ENCODE measurements at regions not wholly inside any gene's neighbourhood (a gene's known extent, or its start where the extent isn't known, plus 50 kb on each side); places are given as distances from the start of the nearest gene placed in this dataset.
"Not testable (repeated sequence)": the region's sequence is repeated elsewhere in the genome, so short reads cannot be mapped to it uniquely, and the experiment has no call there.

GRCh38 chr7:94307399-94308048 is 87.2 kb upstream of the COL1A2 start:
- ATAC-seq (ENCODE audit: low FRiP score) (no peak), DNase-seq (ENCODE audit: low spot score) (no peak)
- no peak for TF ChIP-seq CTCF (IDR thresholded peaks at IDR 0.05)

GRCh38 chr7:94311515-94311914 is 83.2 kb upstream of the COL1A2 start:
- ATAC-seq (ENCODE audit: low FRiP score) (no peak), DNase-seq (ENCODE audit: low spot score) (no peak)
- no peak for TF ChIP-seq CTCF (IDR thresholded peaks at IDR 0.05)

- ATAC-seq (ENCODE audit: low FRiP score): no peak
These were observed 80.8 kb upstream of the COL1A2 start for GRCh38 chr7:94313926-94314325.

GRCh38 chr7:94314413-94315410 is 80.0 kb upstream of the COL1A2 start:
- no peak for TF ChIP-seq CTCF (IDR thresholded peaks at IDR 0.05)
- ATAC-seq (ENCODE audit: low FRiP score) (no peak), DNase-seq (ENCODE audit: low spot score) (no peak)

More at GRCh38 chr7:94313926-94314325, 80.8 kb upstream of the COL1A2 start:
- DNase-seq (ENCODE audit: low spot score): no peak
- TF ChIP-seq CTCF (IDR thresholded peaks at IDR 0.05): no peak

DNA sequence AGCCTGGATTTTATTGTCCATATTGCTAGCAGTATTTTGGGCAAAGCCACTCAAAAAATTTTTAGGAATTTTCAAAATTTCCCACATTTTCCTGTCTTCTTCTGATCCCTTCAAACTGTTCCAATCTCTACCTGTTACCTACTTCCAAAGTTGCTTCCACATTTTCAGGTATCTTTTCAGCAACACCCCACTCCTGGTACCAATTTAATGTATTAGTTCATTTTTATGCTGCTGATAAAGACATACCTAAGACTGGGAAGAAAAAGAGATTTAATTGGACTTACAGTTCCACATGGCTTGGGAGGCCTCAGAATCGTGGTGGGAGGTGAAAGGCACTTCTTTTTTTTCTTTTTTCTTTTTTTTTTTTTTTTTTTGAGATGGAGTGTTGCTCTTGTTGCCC is 73.6 kb upstream of the COL1A2 start:
- ATAC-seq (ENCODE audit: low FRiP score); DNase-seq (ENCODE audit: low spot score): not testable (repeated sequence)

- ATAC-seq (ENCODE audit: low FRiP score) (no peak), DNase-seq (ENCODE audit: low spot score) (no peak)
- TF ChIP-seq CTCF (IDR thresholded peaks at IDR 0.05): no peak
These were observed 70.9 kb upstream of the COL1A2 start for GRCh38 chr7:94323844-94324243.

- DNase-seq (ENCODE audit: low spot score) (no peak), ATAC-seq (ENCODE audit: low FRiP score) (no peak)
- no peak for TF ChIP-seq CTCF (IDR thresholded peaks at IDR 0.05)
These were observed 70.1 kb upstream of the COL1A2 start for GRCh38 chr7:94324380-94325121.

Data from omental fat pad (tissue), 3 donors.